GM12878 (cell line): ENCODE measurements at regions not wholly inside any gene's neighbourhood (a gene's known extent, or its start where the extent isn't known, plus 50 kb on each side); places are given as distances from the start of the nearest gene placed in this dataset.

Source experiments
- ATAC-seq: fragments of 200-7000 bp; cut with Tn5 transposase; 3 replicates; pipeline ENCODE4 v1.9.1; 2020; ENCODE audit warnings: mild to moderate bottlenecking, moderate library complexity
- BruUV-seq: library from RNA; stranded (reverse); fragments of 400-500 nt; replicated peaks from 2 replicates; lab custom pipeline; 2021; lab: Mats Ljungman, UMichigan
- CTCF ChIA-PET: fragments of 300-600 bp; sonication (Branson Sonifier 250); formaldehyde crosslinking; extraction: SDS; loops from one replicate; lab custom pipeline; 2021; ENCODE audit warnings: inconsistent platforms; lab: Yijun Ruan, JAX
- POLR2A ChIA-PET: fragments of 350-600 bp; formaldehyde crosslinking; extraction: SDS; loops from one replicate; lab custom pipeline; 2021; ENCODE audit warnings: inconsistent platforms; lab: Charles Lee
- RAD21 ChIA-PET: fragments of 300-600 bp; sonication (Branson Sonifier 250); formaldehyde crosslinking; loops from one replicate; lab custom pipeline; 2023; ENCODE audit warnings: antibody characterized with exemption; ENCODE audit not compliant: unreplicated experiment; lab: Charles Lee
- SMC1A ChIA-PET: fragments of 300-600 bp; sonication (Branson Sonifier 250); formaldehyde crosslinking; loops from one replicate; lab custom pipeline; 2023; ENCODE audit not compliant: unreplicated experiment, uncharacterized antibody; lab: Charles Lee
- DNase-seq: peaks from one replicate; pipeline ENCODE4 v3.0.0-alpha.2; 2011; ENCODE audit warnings: low read depth, low spot score
- FAIRE-seq: peaks from 3 replicates; lab custom pipeline; 2011; peaks lifted over from hg19 to GRCh38; lab: Jason Lieb, UNC
- H2AFZ ChIP-seq: 2 replicates; pipeline ENCODE4 v1.6.0; 2011; ENCODE audit warnings: low read depth, low read length, control low read depth; ENCODE audit not compliant: control insufficient read depth
- H3K27ac ChIP-seq: 2 replicates; pipeline ENCODE4 v1.5.1; 2011; ENCODE audit warnings: control low read depth; ENCODE audit not compliant: control insufficient read depth, insufficient read depth
- H3K27me3 ChIP-seq, 2 experiments: replicated peaks in 1 of 2; 2 replicates each; pipeline versions ENCODE4 v1.6.0 to v1.6.1; 2011; ENCODE audit warnings: low read length in 1 of 2; ENCODE audit not compliant: control insufficient read depth in 2 of 2, insufficient read depth in 2 of 2
- H3K36me3 ChIP-seq, 2 experiments: 2 replicates each; pipeline ENCODE4 v1.5.1; 2011; ENCODE audit warnings: low read length in 1 of 2; ENCODE audit not compliant: control insufficient read depth in 2 of 2, insufficient read depth in 2 of 2
- H3K4me1 ChIP-seq: 2 replicates; pipeline ENCODE4 v1.6.1; 2011; ENCODE audit warnings: mild to moderate bottlenecking, low read length, moderate library complexity, mixed read lengths; ENCODE audit not compliant: control insufficient read depth, insufficient read depth
- H3K4me2 ChIP-seq: 2 replicates; pipeline ENCODE4 v1.6.0; 2011; ENCODE audit warnings: control low read depth; ENCODE audit not compliant: control insufficient read depth, insufficient read depth
- H3K4me3 ChIP-seq: fragments of 200-600 bp; sonication (generic); 2 replicates; pipeline ENCODE4 v1.5.1; 2016
- H3K79me2 ChIP-seq: 2 replicates; pipeline ENCODE4 v1.6.0; 2011; ENCODE audit warnings: low read length; ENCODE audit not compliant: control insufficient read depth, insufficient read depth
- H3K9ac ChIP-seq: 2 replicates; pipeline ENCODE4 v1.8.0; 2011; ENCODE audit warnings: low read length, control low read depth, mixed read lengths; ENCODE audit not compliant: control insufficient read depth, insufficient read depth
- H3K9me3 ChIP-seq: replicated peaks from 3 replicates; pipeline ENCODE4 v1.5.1; 2011; ENCODE audit warnings: mild to moderate bottlenecking, low read length; ENCODE audit not compliant: control insufficient read depth, insufficient read depth
- H4K20me1 ChIP-seq: 2 replicates; pipeline ENCODE4 v1.6.0; 2011; ENCODE audit not compliant: control insufficient read depth, insufficient read depth
- BCLAF1 ChIP-seq: fragments of 450-650 bp; IDR thresholded peaks from 2 replicates; pipeline ENCODE4 v1.6.1; 2017; ENCODE audit warnings: antibody characterized with exemption, mild to moderate bottlenecking, moderate library complexity
- CBX3 ChIP-seq: fragments of 200-600 bp; sonication (generic); IDR thresholded peaks from 2 replicates; pipeline ENCODE4 v1.6.1; 2016; ENCODE audit warnings: low read depth, borderline replicate concordance
- CHD4 ChIP-seq: fragments of 200-600 bp; sonication (generic); IDR thresholded peaks from 2 replicates; pipeline ENCODE4 v1.6.1; 2016; ENCODE audit warnings: mild to moderate bottlenecking
- LARP7 ChIP-seq: fragments of 450-650 bp; IDR thresholded peaks from 2 replicates; pipeline ENCODE4 v1.6.1; 2017; ENCODE audit warnings: mild to moderate bottlenecking
- MXI1 ChIP-seq: fragments of 150-350 bp; IDR thresholded peaks from 2 replicates; pipeline ENCODE4 v1.6.1; 2011; ENCODE audit warnings: low read depth, mild to moderate bottlenecking, inconsistent platforms, low read length, improper control_type of control experiment
- MYC ChIP-seq: IDR thresholded peaks from 2 replicates; pipeline ENCODE4 v1.6.1; 2011; ENCODE audit warnings: mild to moderate bottlenecking, low read length, moderate library complexity, inconsistent platforms; ENCODE audit not compliant: insufficient read depth, insufficient replicate concordance, insufficient read length, severe bottlenecking
- NBN ChIP-seq: fragments of 450-650 bp; IDR thresholded peaks from 2 replicates; pipeline ENCODE4 v1.6.1; 2016
- NFIC ChIP-seq: IDR thresholded peaks from 2 replicates; pipeline ENCODE4 v1.6.1; 2012; ENCODE audit warnings: low read depth, mild to moderate bottlenecking, inconsistent platforms, low read length, moderate library complexity
- NR2C1 ChIP-seq: fragments of 450-650 bp; IDR thresholded peaks from 2 replicates; pipeline ENCODE4 v1.6.1; 2017; ENCODE audit warnings: antibody characterized with exemption, mild to moderate bottlenecking, moderate library complexity
- POLR2A ChIP-seq: IDR thresholded peaks from 2 replicates; pipeline ENCODE4 v1.6.1; 2011; ENCODE audit warnings: low read depth, mild to moderate bottlenecking, low read length
- SMARCA5 ChIP-seq: fragments of 450-650 bp; IDR thresholded peaks from 2 replicates; pipeline ENCODE4 v1.6.1; 2017; ENCODE audit warnings: mild to moderate bottlenecking
- SPI1 ChIP-seq: IDR thresholded peaks from 2 replicates; pipeline ENCODE4 v1.6.1; 2011; ENCODE audit warnings: low read depth, mild to moderate bottlenecking, low read length, moderate library complexity, borderline replicate concordance; ENCODE audit not compliant: insufficient read depth
- STAT1 ChIP-seq: fragments of 450-650 bp; conservative IDR thresholded peaks from 2 replicates; pipeline ENCODE4 v1.6.1; 2014; ENCODE audit warnings: antibody characterized with exemption, mild to moderate bottlenecking
- SUPT20H ChIP-seq: IDR thresholded peaks from 2 replicates; pipeline ENCODE4 v1.6.1; 2011; ENCODE audit warnings: low read depth, mild to moderate bottlenecking, low read length, moderate library complexity, borderline replicate concordance; ENCODE audit not compliant: control insufficient read depth
- WGBS: methylation state at CpG from one replicate; pipeline ENCODE4 v1.1.6; 2016; ENCODE audit warnings: low lambda C conversion rate; ENCODE audit not compliant: insufficient replicate concordance, insufficient coverage; ENCODE audit errors: missing lambda C conversion rate; 5-methylcytosine and 5-hydroxymethylcytosine counted together
- in situ Hi-C: fragments of 300-500 bp; cut with MboI; formaldehyde crosslinking; loops from 9 replicates; pipeline ENCODE4 v1.14.3; 2018; ENCODE audit warnings: mixed read lengths
- intact Hi-C: fragments of 100-400 bp; cut with micrococcal nuclease; formaldehyde crosslinking; loops from one replicate; pipeline ENCODE4 v1.14.2; 2022; ENCODE audit not compliant: unreplicated experiment
- TF ChIP-seq, protein P1 (sequence below): fragments of 150-350 bp; IDR thresholded peaks from 2 replicates; pipeline ENCODE4 v1.6.1; 2014; ENCODE audit warnings: mild to moderate bottlenecking, low read depth, low read length
- TF ChIP-seq, protein P2 (sequence below): IDR thresholded peaks from 2 replicates; pipeline ENCODE4 v1.6.1; 2012; ENCODE audit warnings: low read depth, low read length, improper control_type of control experiment
- TF ChIP-seq, protein P3 (sequence below): fragments of 150-350 bp; IDR thresholded peaks from 2 replicates; pipeline ENCODE4 v1.6.1; 2016; ENCODE audit warnings: low read depth, low read length

GRCh38 chr6:44649365-44650025 lies 262.0 kb downstream of the CDC5L start:
- FAIRE-seq (peak; percentile 41), ATAC-seq (no peak)
- H4K20me1 ChIP-seq, result no peaks in the 10 kb centered on the region
- in situ Hi-C loops, result loop anchor here (10.0 kb wide), 1 partner anchor 765 kb away; no protein-coding TSS in a partner anchor
- no peak overlapping the region for H3K27ac ChIP-seq
- 9% methylated on average over 4 of the region's 4 CpGs for WGBS
- no peaks in the 10 kb centered on the region for H3K9me3 ChIP-seq
- TF ChIP-seq POLR2A, result no peak
- TF ChIP-seq BCLAF1, result no peak
- TF ChIP-seq CBX3, result no peak
- TF ChIP-seq SPI1, result no peak
- no peak for TF ChIP-seq STAT1
- TF ChIP-seq MYC, result no peak
- no peak for TF ChIP-seq SUPT20H
- TF ChIP-seq NR2C1, result no peak
- TF ChIP-seq SMARCA5, result no peak
- no peak for TF ChIP-seq LARP7
- no peak for TF ChIP-seq NFIC
- TF ChIP-seq, protein P1, sequence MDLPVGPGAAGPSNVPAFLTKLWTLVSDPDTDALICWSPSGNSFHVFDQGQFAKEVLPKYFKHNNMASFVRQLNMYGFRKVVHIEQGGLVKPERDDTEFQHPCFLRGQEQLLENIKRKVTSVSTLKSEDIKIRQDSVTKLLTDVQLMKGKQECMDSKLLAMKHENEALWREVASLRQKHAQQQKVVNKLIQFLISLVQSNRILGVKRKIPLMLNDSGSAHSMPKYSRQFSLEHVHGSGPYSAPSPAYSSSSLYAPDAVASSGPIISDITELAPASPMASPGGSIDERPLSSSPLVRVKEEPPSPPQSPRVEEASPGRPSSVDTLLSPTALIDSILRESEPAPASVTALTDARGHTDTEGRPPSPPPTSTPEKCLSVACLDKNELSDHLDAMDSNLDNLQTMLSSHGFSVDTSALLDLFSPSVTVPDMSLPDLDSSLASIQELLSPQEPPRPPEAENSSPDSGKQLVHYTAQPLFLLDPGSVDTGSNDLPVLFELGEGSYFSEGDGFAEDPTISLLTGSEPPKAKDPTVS, result no peak
- no peak for TF ChIP-seq MXI1
- TF ChIP-seq, protein P2, sequence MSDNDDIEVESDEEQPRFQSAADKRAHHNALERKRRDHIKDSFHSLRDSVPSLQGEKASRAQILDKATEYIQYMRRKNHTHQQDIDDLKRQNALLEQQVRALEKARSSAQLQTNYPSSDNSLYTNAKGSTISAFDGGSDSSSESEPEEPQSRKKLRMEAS, result no peak
- TF ChIP-seq, protein P3, sequence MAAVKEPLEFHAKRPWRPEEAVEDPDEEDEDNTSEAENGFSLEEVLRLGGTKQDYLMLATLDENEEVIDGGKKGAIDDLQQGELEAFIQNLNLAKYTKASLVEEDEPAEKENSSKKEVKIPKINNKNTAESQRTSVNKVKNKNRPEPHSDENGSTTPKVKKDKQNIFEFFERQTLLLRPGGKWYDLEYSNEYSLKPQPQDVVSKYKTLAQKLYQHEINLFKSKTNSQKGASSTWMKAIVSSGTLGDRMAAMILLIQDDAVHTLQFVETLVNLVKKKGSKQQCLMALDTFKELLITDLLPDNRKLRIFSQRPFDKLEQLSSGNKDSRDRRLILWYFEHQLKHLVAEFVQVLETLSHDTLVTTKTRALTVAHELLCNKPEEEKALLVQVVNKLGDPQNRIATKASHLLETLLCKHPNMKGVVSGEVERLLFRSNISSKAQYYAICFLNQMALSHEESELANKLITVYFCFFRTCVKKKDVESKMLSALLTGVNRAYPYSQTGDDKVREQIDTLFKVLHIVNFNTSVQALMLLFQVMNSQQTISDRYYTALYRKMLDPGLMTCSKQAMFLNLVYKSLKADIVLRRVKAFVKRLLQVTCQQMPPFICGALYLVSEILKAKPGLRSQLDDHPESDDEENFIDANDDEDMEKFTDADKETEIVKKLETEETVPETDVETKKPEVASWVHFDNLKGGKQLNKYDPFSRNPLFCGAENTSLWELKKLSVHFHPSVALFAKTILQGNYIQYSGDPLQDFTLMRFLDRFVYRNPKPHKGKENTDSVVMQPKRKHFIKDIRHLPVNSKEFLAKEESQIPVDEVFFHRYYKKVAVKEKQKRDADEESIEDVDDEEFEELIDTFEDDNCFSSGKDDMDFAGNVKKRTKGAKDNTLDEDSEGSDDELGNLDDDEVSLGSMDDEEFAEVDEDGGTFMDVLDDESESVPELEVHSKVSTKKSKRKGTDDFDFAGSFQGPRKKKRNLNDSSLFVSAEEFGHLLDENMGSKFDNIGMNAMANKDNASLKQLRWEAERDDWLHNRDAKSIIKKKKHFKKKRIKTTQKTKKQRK, result no peak
- TF ChIP-seq NBN, result no peak
- TF ChIP-seq CHD4, result no peak
- TF ChIP-seq, all 136 proteins: peak for 0
- no peak for DNase-seq
- BruUV-seq, result no TSS peak
- H3K4me2 ChIP-seq, result no peak overlapping the region
- H3K36me3 ChIP-seq, result no peaks in the 10 kb centered on the region
- intact Hi-C loops, result loop anchor here (5.0 to 10.0 kb wide), 4 partner anchors 172 to 775 kb away; no protein-coding TSS in a partner anchor
- H3K4me3 ChIP-seq, result no peak overlapping the region
- H3K79me2 ChIP-seq, result no peaks in the 10 kb centered on the region
- ChIA-PET RAD21 (no interaction called here), SMC1A (interaction anchor here (0.8 kb wide), 1 partner anchor 12 kb away, joined by 3 read pairs; no protein-coding TSS in a partner anchor), CTCF (interaction anchor here (0.7 kb wide), 1 partner anchor 174 kb away, joined by 3 read pairs; no protein-coding TSS in a partner anchor), POLR2A (interaction anchor here (0.7 kb wide), 1 partner anchor 395 kb away, joined by 8 read pairs; no protein-coding TSS in a partner anchor)
- 0 out of 4 replicates have a peak, but pooled peaks cover 0 to 2% of the 10 kb centered on the region in 2 experiments for H3K27me3 ChIP-seq
- no peaks in the 10 kb centered on the region for H3K4me1 ChIP-seq
- H2AFZ ChIP-seq, result no peak overlapping the region
- H3K9ac ChIP-seq, result no peak overlapping the region
